Erythroblast (primary cell): ENCODE measurements at regions not wholly inside any gene's neighbourhood (a gene's known extent, or its start where the extent isn't known, plus 50 kb on each side); places are given as distances from the start of the nearest gene placed in this dataset.

Source experiments
- DNase-seq, 2 experiments: peaks; one replicate each; lab custom pipeline; 2025; lab: John Stamatoyannopoulos, UW
- GATA1 ChIP-seq: IDR thresholded peaks from 2 replicates; pipeline ENCODE4 v1.6.1; 2011; ENCODE audit warnings: low read depth, mild to moderate bottlenecking, control low read depth, low read length, moderate library complexity
- POLR2A ChIP-seq: IDR thresholded peaks from 2 replicates; pipeline ENCODE4 v1.6.1; 2011; ENCODE audit warnings: mild to moderate bottlenecking, low read length

GRCh38 chr3:154766765-154767503 is 313.2 kb upstream of the MME start:
- DNase-seq = no peak
- TF ChIP-seq POLR2A (no peak), GATA1 (no peak)

DNA sequence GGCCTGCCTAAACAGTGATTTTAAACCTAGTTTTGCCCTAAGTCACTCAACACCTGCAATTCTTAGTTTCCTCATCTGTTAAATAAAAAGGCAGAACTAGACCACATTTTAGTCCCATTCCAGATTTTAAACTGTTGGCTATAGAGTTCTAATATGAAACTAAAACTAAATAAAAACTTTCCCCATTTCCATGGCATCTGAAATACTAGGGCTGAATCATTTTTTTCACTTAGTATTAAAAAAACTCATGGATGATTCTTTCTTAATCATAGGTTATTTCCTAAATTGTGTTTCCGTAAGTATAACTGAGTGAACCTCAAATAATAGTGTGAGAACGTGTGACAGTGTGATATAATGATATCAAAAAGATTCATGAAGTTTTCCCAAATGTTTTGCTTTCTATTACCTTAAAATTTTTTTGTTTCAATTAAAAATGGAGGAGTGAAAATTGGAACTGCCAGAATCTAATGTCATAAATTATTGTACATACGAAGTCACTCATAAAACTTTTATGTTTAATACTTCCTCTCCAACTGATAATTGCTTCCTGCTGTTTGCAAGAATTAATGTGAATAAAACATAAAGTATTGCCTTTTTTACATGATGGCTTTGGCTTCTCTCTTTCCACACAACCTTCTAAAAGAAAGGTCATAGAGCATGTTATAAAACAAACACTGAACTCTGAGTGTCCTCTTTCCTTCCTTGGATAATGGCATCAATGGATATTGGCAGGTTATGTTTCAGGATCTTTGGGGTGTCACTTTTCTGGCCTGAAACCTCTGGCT is 315.1 kb upstream of the MME start:
- DNase-seq = no peak
- TF ChIP-seq GATA1 = no peak
- TF ChIP-seq POLR2A = no peak

DNA sequence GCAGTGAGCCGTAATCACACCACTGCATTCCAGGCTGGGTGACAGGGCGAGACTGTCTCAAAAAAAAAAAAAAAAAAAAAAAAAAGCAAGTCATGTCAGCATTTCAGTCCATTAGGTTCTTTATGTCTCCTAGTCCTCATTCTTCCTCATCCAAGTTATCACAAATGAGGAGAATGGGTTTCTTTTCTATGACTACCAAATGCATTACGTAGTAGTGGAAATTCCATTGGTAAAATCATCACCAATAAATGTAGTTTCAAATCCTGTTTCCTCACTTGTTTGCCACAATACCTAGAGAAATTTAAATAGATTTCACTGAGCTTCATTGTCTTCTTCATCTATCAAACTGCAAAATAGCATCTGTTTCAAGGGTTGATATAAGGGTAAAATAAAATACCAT is 317.6 kb upstream of the MME start:
- no peak for TF ChIP-seq GATA1
- no peak for TF ChIP-seq POLR2A

GRCh38 chr3:154759966-154760365 is 320.2 kb upstream of the MME start:
- TF ChIP-seq POLR2A (no peak), GATA1 (no peak)
- no peak for DNase-seq

More for the DNA sequence above, 317.6 kb upstream of the MME start:
- no peak for DNase-seq

DNA sequence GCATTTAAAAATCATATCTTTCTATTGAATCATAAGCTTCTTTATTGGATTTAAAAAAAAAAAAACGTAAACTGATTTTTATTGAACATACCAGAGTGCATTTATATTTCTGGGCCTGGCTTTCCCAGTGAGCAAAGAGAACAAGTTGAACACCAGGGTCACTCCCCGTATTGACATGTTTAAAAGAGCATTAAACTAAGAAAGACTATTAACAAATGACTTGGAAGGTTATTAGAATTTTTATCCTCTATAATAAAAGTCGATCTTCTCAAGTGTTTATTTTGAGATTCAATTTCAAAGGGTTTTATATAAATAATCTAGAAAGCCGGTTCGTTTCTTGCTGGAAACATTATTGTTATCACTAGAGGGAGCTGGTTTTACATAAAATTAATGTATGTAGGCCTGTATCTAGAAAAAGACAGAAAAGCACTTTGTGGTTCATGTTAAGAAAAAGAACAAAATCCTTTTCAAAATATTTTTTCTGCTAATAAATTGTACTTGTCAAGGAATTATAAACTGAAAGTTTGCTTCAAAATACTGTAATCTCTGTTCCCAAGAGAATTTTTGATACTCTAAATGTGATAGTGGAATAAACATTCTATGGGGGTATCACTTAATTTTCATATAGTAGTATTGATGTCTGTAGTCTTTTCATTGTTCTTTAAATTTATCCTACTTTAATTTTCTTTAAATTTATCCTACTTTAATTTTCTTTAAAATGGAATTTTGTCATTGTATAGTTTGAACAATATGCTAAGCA is 321.8 kb upstream of the MME start:
- no peak for TF ChIP-seq POLR2A
- no peak for TF ChIP-seq GATA1
- peak in 1 of 2 experiments; percentile 2 for DNase-seq

DNA sequence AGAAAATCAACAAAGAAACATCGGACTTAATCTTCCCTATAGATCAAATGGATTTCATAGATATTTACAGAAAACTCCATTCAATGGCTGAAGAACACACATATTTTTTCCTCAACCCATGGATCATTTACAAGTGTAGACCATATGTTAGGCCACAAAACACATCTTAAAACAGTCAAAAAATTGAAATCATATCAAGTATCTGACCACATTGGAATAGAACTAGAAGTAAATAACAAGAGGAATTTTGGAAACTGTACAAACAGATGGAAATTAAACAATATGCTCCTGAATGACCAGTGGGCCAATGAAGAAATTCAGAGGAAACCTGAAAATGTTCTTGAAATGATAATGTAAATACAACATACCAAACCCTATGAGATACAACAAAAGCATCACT is 323.1 kb upstream of the GPR149 start:
- no peak for TF ChIP-seq POLR2A
- TF ChIP-seq GATA1 = no peak

DNA sequence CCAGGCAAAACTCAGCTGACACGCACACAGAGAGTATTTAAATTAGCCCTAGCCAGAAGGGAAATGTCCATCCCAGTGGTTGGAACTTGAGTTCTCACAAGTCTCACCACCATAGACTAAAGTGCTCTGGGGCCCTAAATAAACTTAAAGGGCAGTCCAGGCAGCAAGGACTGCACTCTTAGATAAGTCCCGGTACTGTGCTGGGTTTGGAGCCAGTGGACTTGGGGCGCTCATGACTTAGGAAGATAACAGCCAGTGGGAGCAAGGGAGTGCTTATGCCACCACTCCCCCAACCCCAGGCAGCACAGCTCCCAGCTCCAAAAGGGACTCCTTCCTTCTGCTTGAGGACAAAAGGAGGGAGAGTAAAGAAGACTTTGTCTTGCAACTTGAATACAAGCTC is 319.5 kb upstream of the GPR149 start:
- TF ChIP-seq POLR2A (no peak), GATA1 (no peak)
- peak in 1 of 2 experiments; percentile 1 for DNase-seq

More for the DNA sequence above, 323.1 kb upstream of the GPR149 start:
- no peak for DNase-seq

- TF ChIP-seq GATA1 (no peak), POLR2A (no peak)
- no peak for DNase-seq
These were observed 315.9 kb upstream of the GPR149 start for GRCh38 chr3:154745929-154746328.

- TF ChIP-seq GATA1 = no peak
- DNase-seq = no peak
These were observed 315.1 kb upstream of the GPR149 start for GRCh38 chr3:154745122-154745521.

DNA sequence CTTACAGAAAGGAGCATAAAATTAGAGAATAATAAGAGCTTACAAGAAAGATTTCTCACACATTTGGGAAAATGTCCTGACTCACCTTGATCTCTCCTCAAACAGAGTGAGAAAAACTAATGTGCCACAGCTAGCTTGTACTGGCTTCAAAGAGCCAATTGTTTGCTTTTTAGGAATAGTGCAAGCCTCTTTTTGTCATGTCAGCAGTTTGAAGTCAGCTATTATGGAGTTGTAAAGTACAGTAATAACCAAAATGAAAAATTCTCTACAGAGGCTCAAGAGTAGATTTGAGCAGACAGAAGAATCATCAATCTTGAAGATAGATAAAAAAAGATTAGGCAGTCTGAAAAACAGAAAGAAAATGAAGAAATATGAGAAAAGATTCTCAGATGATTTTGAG is 313.4 kb upstream of the GPR149 start:
- TF ChIP-seq GATA1 (no peak), POLR2A (no peak)
- no peak for DNase-seq

- DNase-seq = no peak
- TF ChIP-seq GATA1 (no peak), POLR2A (no peak)
These were observed 304.5 kb upstream of the GPR149 start for GRCh38 chr3:154734468-154734867.

GRCh38 chr3:154730186-154730585 is 300.2 kb upstream of the GPR149 start:
- DNase-seq = no peak

GRCh38 chr3:154729741-154730140 is 299.8 kb upstream of the GPR149 start:
- TF ChIP-seq GATA1 (no peak), POLR2A (no peak)

More at GRCh38 chr3:154730186-154730585, 300.2 kb upstream of the GPR149 start:
- TF ChIP-seq GATA1 (no peak), POLR2A (no peak)

DNA sequence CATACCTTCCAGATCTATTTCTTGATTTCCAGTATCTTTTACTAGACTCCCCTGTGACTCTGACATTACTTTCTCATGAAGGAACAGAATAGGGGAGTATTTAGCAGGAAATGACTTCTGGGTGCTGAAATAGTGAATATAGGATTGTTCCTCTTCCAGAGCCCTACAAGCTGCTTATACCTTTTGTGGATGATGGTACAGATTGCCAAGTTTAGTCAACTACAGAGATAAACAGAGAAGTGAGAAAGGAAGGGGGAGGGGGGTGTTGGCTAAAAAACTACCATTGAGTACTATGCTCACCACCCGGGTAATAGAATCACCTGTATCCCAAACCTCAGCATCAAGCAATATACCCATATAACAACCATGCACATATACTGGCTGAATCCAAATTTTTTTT is 298.3 kb upstream of the GPR149 start:
- no peak for DNase-seq
- no peak for TF ChIP-seq POLR2A
- no peak for TF ChIP-seq GATA1

More at GRCh38 chr3:154729741-154730140, 299.8 kb upstream of the GPR149 start:
- DNase-seq = no peak
